ENCODE measurements at regions not wholly inside any gene's neighbourhood (a gene's known extent, or its start where the extent isn't known, plus 50 kb on each side); places are given as distances from the start of the nearest gene placed in this dataset.

DNA sequence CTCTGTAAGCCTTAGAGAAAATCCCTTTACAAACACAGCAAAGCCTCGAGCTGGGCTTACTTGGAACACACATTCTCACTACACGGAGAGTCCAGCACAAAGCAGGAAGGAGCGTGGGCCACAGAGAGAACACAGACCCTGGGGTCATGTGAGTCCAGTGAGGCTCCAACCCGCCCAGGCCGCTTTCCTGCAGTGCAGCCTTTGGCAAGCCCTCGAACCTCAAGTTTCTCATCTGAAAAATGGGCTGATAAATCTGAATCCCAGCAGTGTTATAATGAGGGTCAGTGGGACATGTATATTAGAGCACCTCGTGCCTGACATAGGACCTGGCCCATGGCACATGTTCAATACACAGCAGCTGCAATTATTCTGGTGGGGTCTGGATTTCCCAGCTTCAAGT, 305.5 kb upstream of the SULF2 start:
- no peak overlapping the region for H3K4me3 ChIP-seq (ENCODE audit: low read depth, low read length)
- DNase-seq (ENCODE audit: low read depth), result no peak
- TF ChIP-seq, protein P1, sequence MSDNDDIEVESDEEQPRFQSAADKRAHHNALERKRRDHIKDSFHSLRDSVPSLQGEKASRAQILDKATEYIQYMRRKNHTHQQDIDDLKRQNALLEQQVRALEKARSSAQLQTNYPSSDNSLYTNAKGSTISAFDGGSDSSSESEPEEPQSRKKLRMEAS (IDR thresholded peaks at IDR 0.05; ENCODE audit: low read depth, low read length), result no peak
- no peak for TF ChIP-seq MYC (IDR thresholded peaks at IDR 0.05; ENCODE audit: low read depth, low read length)
- TF ChIP-seq, protein P2, sequence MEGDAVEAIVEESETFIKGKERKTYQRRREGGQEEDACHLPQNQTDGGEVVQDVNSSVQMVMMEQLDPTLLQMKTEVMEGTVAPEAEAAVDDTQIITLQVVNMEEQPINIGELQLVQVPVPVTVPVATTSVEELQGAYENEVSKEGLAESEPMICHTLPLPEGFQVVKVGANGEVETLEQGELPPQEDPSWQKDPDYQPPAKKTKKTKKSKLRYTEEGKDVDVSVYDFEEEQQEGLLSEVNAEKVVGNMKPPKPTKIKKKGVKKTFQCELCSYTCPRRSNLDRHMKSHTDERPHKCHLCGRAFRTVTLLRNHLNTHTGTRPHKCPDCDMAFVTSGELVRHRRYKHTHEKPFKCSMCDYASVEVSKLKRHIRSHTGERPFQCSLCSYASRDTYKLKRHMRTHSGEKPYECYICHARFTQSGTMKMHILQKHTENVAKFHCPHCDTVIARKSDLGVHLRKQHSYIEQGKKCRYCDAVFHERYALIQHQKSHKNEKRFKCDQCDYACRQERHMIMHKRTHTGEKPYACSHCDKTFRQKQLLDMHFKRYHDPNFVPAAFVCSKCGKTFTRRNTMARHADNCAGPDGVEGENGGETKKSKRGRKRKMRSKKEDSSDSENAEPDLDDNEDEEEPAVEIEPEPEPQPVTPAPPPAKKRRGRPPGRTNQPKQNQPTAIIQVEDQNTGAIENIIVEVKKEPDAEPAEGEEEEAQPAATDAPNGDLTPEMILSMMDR (IDR thresholded peaks at IDR 0.05; ENCODE audit: low read depth, low read length), result no peak
- TF ChIP-seq POLR2A (IDR thresholded peaks at IDR 0.05; ENCODE audit: extremely low read depth, insufficient read length), result no peak

DNA sequence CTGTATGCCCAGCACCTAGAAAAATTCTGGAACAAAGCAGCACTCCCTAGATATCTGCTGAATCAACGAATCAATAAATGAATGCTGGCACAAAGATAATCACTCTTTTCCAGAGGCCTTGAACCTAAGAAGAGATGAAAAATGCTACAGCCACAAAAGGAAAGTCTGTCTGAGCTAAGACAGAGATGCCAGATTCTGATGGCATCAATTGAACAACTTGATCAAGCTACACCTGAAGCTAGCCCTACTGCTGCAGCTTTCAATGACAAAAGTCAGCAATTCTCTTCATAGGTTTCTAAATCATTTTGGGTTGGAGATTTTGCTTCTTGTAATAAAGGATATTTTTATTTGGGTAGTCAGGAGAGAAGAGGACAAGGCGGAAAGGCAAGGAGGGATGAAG, 305.0 kb upstream of the SULF2 start:
- DNase-seq (ENCODE audit: low read depth), result no peak
- TF ChIP-seq MYC (IDR thresholded peaks at IDR 0.05; ENCODE audit: low read depth, low read length), result no peak
- TF ChIP-seq, protein P1 (IDR thresholded peaks at IDR 0.05; ENCODE audit: low read depth, low read length), result no peak
- TF ChIP-seq POLR2A (IDR thresholded peaks at IDR 0.05; ENCODE audit: extremely low read depth, insufficient read length), result no peak
- TF ChIP-seq, protein P2 (IDR thresholded peaks at IDR 0.05; ENCODE audit: low read depth, low read length), result no peak
- no peak overlapping the region for H3K4me3 ChIP-seq (ENCODE audit: low read depth, low read length)

DNA sequence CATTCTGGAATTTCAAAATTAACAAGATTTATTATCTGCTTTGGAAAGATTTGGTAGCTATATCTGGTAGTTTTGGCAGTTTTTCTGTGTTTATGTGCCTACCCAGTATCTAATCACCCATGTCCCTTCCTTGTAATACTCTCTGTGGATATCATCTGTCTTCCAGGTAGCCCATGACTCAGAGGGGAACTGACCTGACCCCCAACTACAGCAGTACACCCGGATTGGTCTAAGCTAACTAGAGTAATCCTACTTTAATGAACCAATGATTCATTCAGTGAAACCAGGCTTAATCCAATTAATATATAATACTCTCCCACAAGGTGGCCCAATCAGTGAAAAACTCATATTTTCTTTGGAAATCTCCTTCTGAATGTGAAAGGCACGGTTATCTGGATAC, 295.3 kb upstream of the SULF2 start:
- H3K4me3 ChIP-seq (ENCODE audit: low read depth, low read length), result no peak overlapping the region
- no peak for DNase-seq (ENCODE audit: low read depth)
- TF ChIP-seq, protein P2 (IDR thresholded peaks at IDR 0.05; ENCODE audit: low read depth, low read length), result no peak
- TF ChIP-seq MYC (IDR thresholded peaks at IDR 0.05; ENCODE audit: low read depth, low read length), result no peak
- TF ChIP-seq, protein P1 (IDR thresholded peaks at IDR 0.05; ENCODE audit: low read depth, low read length), result no peak
- TF ChIP-seq POLR2A (IDR thresholded peaks at IDR 0.05; ENCODE audit: extremely low read depth, insufficient read length), result no peak

DNA sequence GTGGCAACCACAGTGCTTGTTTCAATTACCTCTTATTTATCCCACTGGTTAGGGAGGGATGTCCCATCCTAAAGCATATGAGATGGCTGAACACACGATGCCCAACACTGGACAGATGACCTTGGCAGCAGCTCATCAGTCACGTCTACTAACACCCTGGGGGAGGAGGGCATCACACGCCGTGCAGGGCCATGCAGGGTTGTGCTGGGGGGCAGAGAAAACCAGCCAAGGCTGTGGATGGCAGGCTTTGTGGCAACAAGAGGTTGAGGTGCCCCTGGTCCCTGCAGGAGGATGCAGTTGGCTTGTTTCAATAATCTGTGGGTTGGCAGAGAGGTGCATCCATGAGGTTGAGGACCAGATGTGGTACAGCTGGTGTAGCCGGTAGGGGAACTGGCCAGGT, 293.7 kb upstream of the SULF2 start:
- TF ChIP-seq, protein P2 (IDR thresholded peaks at IDR 0.05; ENCODE audit: low read depth, low read length), result no peak
- TF ChIP-seq, protein P1 (IDR thresholded peaks at IDR 0.05; ENCODE audit: low read depth, low read length), result no peak
- TF ChIP-seq MYC (IDR thresholded peaks at IDR 0.05; ENCODE audit: low read depth, low read length) (no peak), POLR2A (IDR thresholded peaks at IDR 0.05; ENCODE audit: extremely low read depth, insufficient read length) (no peak)
- no peak overlapping the region for H3K4me3 ChIP-seq (ENCODE audit: low read depth, low read length)
- DNase-seq (ENCODE audit: low read depth), result no peak

DNA sequence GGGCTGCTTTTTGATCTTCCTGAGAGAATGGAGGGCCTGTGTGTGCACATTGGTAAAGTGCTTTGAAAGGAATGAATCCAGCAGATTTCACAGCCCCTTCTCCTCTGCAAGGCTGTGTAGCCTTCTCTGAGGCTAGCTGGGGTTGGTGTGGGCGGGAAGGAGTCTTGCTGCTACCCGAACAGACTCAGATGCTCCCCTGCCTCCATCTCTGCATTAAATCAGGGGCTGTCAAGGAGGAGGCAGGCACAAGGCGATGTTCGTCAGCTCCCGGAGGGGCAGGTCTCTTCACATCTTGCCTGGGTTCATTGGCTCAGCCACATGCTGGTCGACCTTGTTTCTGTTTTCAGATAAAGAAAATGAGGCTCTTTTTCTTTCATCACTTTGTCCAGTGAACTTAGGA, 291.5 kb upstream of the SULF2 start:
- no peak overlapping the region for H3K4me3 ChIP-seq (ENCODE audit: low read depth, low read length)
- DNase-seq (ENCODE audit: low read depth), result no peak
- TF ChIP-seq POLR2A (IDR thresholded peaks at IDR 0.05; ENCODE audit: extremely low read depth, insufficient read length) (no peak), MYC (IDR thresholded peaks at IDR 0.05; ENCODE audit: low read depth, low read length) (no peak)
- TF ChIP-seq, protein P1 (IDR thresholded peaks at IDR 0.05; ENCODE audit: low read depth, low read length), result no peak
- TF ChIP-seq, protein P2 (IDR thresholded peaks at IDR 0.05; ENCODE audit: low read depth, low read length), result no peak

DNA sequence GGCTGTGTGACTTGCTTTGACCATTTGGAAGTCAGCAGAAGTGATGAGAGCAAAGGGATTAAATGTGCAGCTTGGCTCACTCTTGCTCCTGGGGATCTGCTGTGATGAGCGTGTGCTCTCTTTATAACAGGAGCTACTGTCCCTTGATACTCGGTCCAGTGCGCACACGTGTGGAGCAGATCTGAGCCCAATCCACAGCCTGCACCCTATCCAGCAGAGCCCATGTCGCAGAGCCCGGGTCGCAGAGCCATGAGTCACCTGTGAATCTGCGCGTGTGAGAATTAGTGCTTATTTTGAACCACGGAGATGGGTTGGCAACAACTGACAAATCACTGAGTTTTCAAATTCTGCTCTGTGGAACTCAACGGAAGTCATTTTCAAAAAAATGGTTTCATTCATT, 291.0 kb upstream of the SULF2 start:
- H3K4me3 ChIP-seq (ENCODE audit: low read depth, low read length), result no peak overlapping the region
- no peak for DNase-seq (ENCODE audit: low read depth)
- TF ChIP-seq, protein P2 (IDR thresholded peaks at IDR 0.05; ENCODE audit: low read depth, low read length), result no peak
- TF ChIP-seq, protein P1 (IDR thresholded peaks at IDR 0.05; ENCODE audit: low read depth, low read length), result no peak
- TF ChIP-seq MYC (IDR thresholded peaks at IDR 0.05; ENCODE audit: low read depth, low read length) (no peak), POLR2A (IDR thresholded peaks at IDR 0.05; ENCODE audit: extremely low read depth, insufficient read length) (no peak)
